T-cell (primary cell): ENCODE measurements at regions not wholly inside any gene's neighbourhood (a gene's known extent, or its start where the extent isn't known, plus 50 kb on each side); places are given as distances from the start of the nearest gene placed in this dataset.

Experiments
- ATAC-seq, 4 experiments: fragments of 200-7000 bp in 3 of 4; fragments of 150-1000 bp in 1 of 4; cut with Tn5 transposase; replicated peaks in 1 of 4; 1 replicate in 3 of 4; 2 replicates in 1 of 4; pipeline ENCODE4 v1.10.0; 2021; ENCODE audit warnings: moderate library complexity in 3 of 4, mild to moderate bottlenecking in 2 of 4, moderate number of reproducible peaks in 1 of 4
- CTCF ChIA-PET, 2 donors: fragments of 300-600 bp; sonication (Branson Sonifier 250); formaldehyde crosslinking; loops; one replicate each; lab custom pipeline; 2022; ENCODE audit warnings: antibody characterized with exemption in 2 of 2; lab: Charles Lee
- POLR2A ChIA-PET, 2 donors: fragments of 300-600 bp; sonication (Branson Sonifier 250); formaldehyde crosslinking; loops; one replicate each; lab custom pipeline; 2022; ENCODE audit warnings: antibody characterized with exemption in 2 of 2; lab: Charles Lee
- DNase-seq, 35 experiments: peaks; one replicate each; pipeline versions ENCODE4 v3.0.0 to v3.0.0-alpha.2; 2013 to 2023
- H3K27ac ChIP-seq: one replicate; pipeline ENCODE4 v1.5.1; 2013; ENCODE audit warnings: low read length
- H3K27me3 ChIP-seq, 2 experiments: replicated peaks in 1 of 2; 1 replicate in 1 of 2; 2 replicates in 1 of 2; pipeline versions ENCODE4 v1.6.1 to v1.7.0; 2013; ENCODE audit warnings: low read length in 1 of 2, mixed read lengths in 1 of 2; ENCODE audit not compliant: control insufficient read depth in 2 of 2, insufficient read depth in 2 of 2; ENCODE audit errors: extremely low read depth in 1 of 2
- H3K36me3 ChIP-seq, 2 donors: 1 replicate in 1 of 2; 2 replicates in 1 of 2; pipeline versions ENCODE4 v1.6.1 to v1.7.0; 2013; ENCODE audit warnings: low read length in 1 of 2; ENCODE audit not compliant: control insufficient read depth in 2 of 2, insufficient read depth in 1 of 2; ENCODE audit errors: extremely low read depth in 1 of 2
- H3K4me1 ChIP-seq, 2 experiments: 1 replicate in 1 of 2; 2 replicates in 1 of 2; pipeline versions ENCODE4 v1.6.1 to v1.7.0; 2013; ENCODE audit warnings: low read length in 2 of 2, mixed read lengths in 1 of 2; ENCODE audit not compliant: insufficient read depth in 2 of 2, control insufficient read depth in 1 of 2; ENCODE audit errors: extremely low read depth in 1 of 2
- H3K4me3 ChIP-seq, 2 donors: 1 replicate in 1 of 2; 2 replicates in 1 of 2; pipeline versions ENCODE4 v1.5.1 to v1.7.0; 2013; ENCODE audit warnings: mild to moderate bottlenecking in 2 of 2, low read length in 1 of 2, moderate library complexity in 1 of 2; ENCODE audit not compliant: control insufficient read depth in 1 of 2; ENCODE audit errors: extremely low read depth in 1 of 2
- H3K9me3 ChIP-seq: 2 replicates; pipeline ENCODE4 v1.7.0; 2013
- H3K27ac Mint-ChIP-seq, 2 donors: one replicate each; pipeline ENCODE4 v1.8.0; 2020 to 2021; ENCODE audit warnings: mild to moderate bottlenecking in 2 of 2, mixed read lengths in 2 of 2
- H3K27me3 Mint-ChIP-seq, 2 donors: one replicate each; pipeline ENCODE4 v1.8.0; 2021 to 2022; ENCODE audit warnings: mixed read lengths in 2 of 2
- H3K36me3 Mint-ChIP-seq: one replicate; pipeline ENCODE4 v1.8.0; 2021; ENCODE audit warnings: mixed read lengths
- H3K4me1 Mint-ChIP-seq, 3 donors: one replicate each; pipeline ENCODE4 v1.8.0; 2020 to 2022; ENCODE audit warnings: mixed read lengths in 3 of 3, mild to moderate bottlenecking in 1 of 3
- H3K4me3 Mint-ChIP-seq, 3 donors: one replicate each; pipeline ENCODE4 v1.8.0; 2020 to 2022; ENCODE audit warnings: mild to moderate bottlenecking in 3 of 3, mixed read lengths in 3 of 3, moderate library complexity in 3 of 3
- H3K9me3 Mint-ChIP-seq, 3 donors: one replicate each; pipeline ENCODE4 v1.8.0; 2020 to 2022; ENCODE audit warnings: mixed read lengths in 3 of 3
- WGBS: methylation state at CpG from one replicate; pipeline ENCODE4 v1.1.5; 2013; ENCODE audit warnings: missing lambda C conversion rate; ENCODE audit not compliant: insufficient coverage; 5-methylcytosine and 5-hydroxymethylcytosine counted together

- ATAC-seq: no peak
- POLR2A ChIA-PET: no interaction called here
- WGBS: 91% methylated on average over 7 of the region's 11 CpGs
These were observed 76.0 kb upstream of the SLCO4A1 start for GRCh38 chr20:62566266-62566665.

GRCh38 chr20:62566771-62567170, 75.5 kb upstream of the SLCO4A1 start:
- Mint-ChIP-seq H3K36me3 (no peaks in the 10 kb centered on the region), H3K9me3 (peaks cover 0 to 5% (median 0%) of the 10 kb centered on the region in 3 donors), H3K27me3 (peaks cover 12 to 32% of the 10 kb centered on the region in 2 donors), H3K4me3 (no peak overlapping the region), H3K27ac (no peak overlapping the region), H3K4me1 (peaks cover 0 to 7% (median 2%) of the 10 kb centered on the region in 3 donors)
- CTCF ChIA-PET: no interaction called here
- H3K4me3 ChIP-seq: no peak overlapping the region
- no peaks in the 10 kb centered on the region for H3K9me3 ChIP-seq
- DNase-seq (no peak), ATAC-seq (no peak)
- POLR2A ChIA-PET: no interaction called here
- H3K27me3 ChIP-seq: peaks cover 0 to 58% of the 10 kb centered on the region in 2 experiments
- no peaks in the 10 kb centered on the region for H3K4me1 ChIP-seq
- WGBS: 85% methylated on average over 18 of the region's 18 CpGs
- H3K27ac ChIP-seq: no peak overlapping the region
- H3K36me3 ChIP-seq: no peaks in the 10 kb centered on the region

More at GRCh38 chr20:62566266-62566665, 76.0 kb upstream of the SLCO4A1 start:
- Histone ChIP-seq H3K36me3 (no peaks in the 10 kb centered on the region), H3K4me1 (peaks cover 0 to 4% of the 10 kb centered on the region in 2 experiments), H3K27me3 (peaks cover 0 to 63% of the 10 kb centered on the region in 2 experiments), H3K9me3 (no peaks in the 10 kb centered on the region), H3K4me3 (no peak overlapping the region), H3K27ac (no peak overlapping the region)
- Mint-ChIP-seq H3K27me3 (peaks cover 16 to 37% of the 10 kb centered on the region in 2 donors), H3K4me3 (no peak overlapping the region), H3K36me3 (no peaks in the 10 kb centered on the region), H3K4me1 (peaks cover 1 to 11% (median 6%) of the 10 kb centered on the region in 3 donors), H3K27ac (no peak overlapping the region), H3K9me3 (peaks cover 0 to 4% (median 0%) of the 10 kb centered on the region in 3 donors)
- DNase-seq: no peak
- CTCF ChIA-PET: no interaction called here

DNA sequence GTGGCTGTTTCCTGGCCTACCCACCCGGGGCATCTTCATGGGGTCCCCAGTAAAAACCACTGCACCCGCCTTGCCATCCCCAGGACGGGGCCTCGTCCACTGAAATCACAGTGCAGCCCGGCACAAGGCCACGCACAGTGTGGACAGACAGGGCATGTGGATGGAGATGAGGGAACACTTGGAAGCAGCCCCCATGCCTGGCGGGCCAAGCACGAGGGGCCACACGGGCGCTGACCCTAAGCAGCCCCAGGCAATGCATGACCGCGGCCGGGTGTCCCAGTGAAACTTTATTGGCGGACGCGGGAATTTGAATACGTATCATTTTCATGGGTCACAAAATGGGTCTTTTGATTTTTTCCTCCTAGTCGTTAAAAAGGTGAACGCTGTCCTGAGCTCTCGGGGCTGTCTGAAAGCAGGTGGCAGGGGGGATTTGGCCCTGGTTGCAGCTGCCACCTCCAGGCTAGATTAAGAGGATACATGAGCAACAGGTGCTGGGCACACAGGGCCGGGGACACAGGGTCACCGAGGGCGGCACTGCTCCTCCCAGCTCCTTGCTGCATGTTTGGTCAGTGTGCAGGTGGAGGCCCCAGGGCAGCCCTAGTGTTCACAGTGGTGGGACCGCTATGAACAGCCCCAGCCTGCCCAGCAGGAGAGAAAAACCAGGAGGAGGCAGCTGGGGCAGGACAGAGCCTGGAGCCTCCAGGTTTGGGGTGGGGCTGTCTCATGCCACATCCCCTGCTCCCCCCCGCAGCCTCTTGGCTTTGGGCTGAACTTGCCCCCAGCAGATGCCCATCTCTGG, 74.9 kb upstream of the SLCO4A1 start:
- no peaks in the 10 kb centered on the region for H3K4me1 ChIP-seq
- CTCF ChIA-PET: no interaction called here
- DNase-seq: no peak

GRCh38 chr20:62568045-62568389, 74.3 kb upstream of the SLCO4A1 start:
- Mint-ChIP-seq H3K36me3 (no peaks in the 10 kb centered on the region), H3K4me1 (peaks cover 0 to 6% (median 5%) of the 10 kb centered on the region in 3 donors), H3K27me3 (peaks cover 12 to 29% of the 10 kb centered on the region in 2 donors), H3K4me3 (no peak overlapping the region), H3K27ac (no peak overlapping the region), H3K9me3 (peaks cover 0 to 5% (median 0%) of the 10 kb centered on the region in 3 donors)
- 85% methylated on average over 8 of the region's 8 CpGs for WGBS
- H3K36me3 ChIP-seq: no peaks in the 10 kb centered on the region
- H3K4me3 ChIP-seq: no peak overlapping the region
- ChIA-PET CTCF (no interaction called here), POLR2A (no interaction called here)
- no peaks in the 10 kb centered on the region for H3K9me3 ChIP-seq
- H3K27ac ChIP-seq: no peak overlapping the region
- H3K4me1 ChIP-seq: no peaks in the 10 kb centered on the region
- ATAC-seq (no peak), DNase-seq (no peak)
- peaks cover 0 to 50% of the 10 kb centered on the region in 2 experiments for H3K27me3 ChIP-seq

More for the DNA sequence above, 74.9 kb upstream of the SLCO4A1 start:
- Mint-ChIP-seq H3K27me3 (peaks cover 12 to 30% of the 10 kb centered on the region in 2 donors), H3K27ac (no peak overlapping the region), H3K4me1 (peaks cover 0 to 6% (median 5%) of the 10 kb centered on the region in 3 donors), H3K9me3 (peaks cover 0 to 5% (median 0%) of the 10 kb centered on the region in 3 donors), H3K36me3 (no peaks in the 10 kb centered on the region), H3K4me3 (no peak overlapping the region)
- Histone ChIP-seq H3K4me3 (no peak overlapping the region), H3K27me3 (peaks cover 0 to 52% of the 10 kb centered on the region in 2 experiments), H3K36me3 (no peaks in the 10 kb centered on the region), H3K9me3 (no peaks in the 10 kb centered on the region), H3K27ac (no peak overlapping the region)
- WGBS: 91% methylated on average over 22 of the region's 25 CpGs
- ATAC-seq: no peak
- POLR2A ChIA-PET: no interaction called here

- Mint-ChIP-seq H3K9me3 (peaks cover 0 to 5% (median 0%) of the 10 kb centered on the region in 3 donors), H3K36me3 (no peaks in the 10 kb centered on the region), H3K4me3 (no peak overlapping the region), H3K27me3 (peaks cover 21 to 34% of the 10 kb centered on the region in 2 donors), H3K4me1 (peaks cover 0 to 6% (median 5%) of the 10 kb centered on the region in 3 donors), H3K27ac (no peak overlapping the region)
- CTCF ChIA-PET: no interaction called here
- Histone ChIP-seq H3K4me1 (no peaks in the 10 kb centered on the region), H3K27me3 (peaks cover 0 to 46% of the 10 kb centered on the region in 2 experiments), H3K27ac (no peak overlapping the region), H3K9me3 (no peaks in the 10 kb centered on the region), H3K36me3 (no peaks in the 10 kb centered on the region), H3K4me3 (no peak overlapping the region)
- WGBS: 45% methylated on average over 17 of the region's 19 CpGs
- no peak for DNase-seq
- ATAC-seq: no peak
- POLR2A ChIA-PET: no interaction called here
These were observed 72.7 kb upstream of the SLCO4A1 start for GRCh38 chr20:62569615-62570014.

DNA sequence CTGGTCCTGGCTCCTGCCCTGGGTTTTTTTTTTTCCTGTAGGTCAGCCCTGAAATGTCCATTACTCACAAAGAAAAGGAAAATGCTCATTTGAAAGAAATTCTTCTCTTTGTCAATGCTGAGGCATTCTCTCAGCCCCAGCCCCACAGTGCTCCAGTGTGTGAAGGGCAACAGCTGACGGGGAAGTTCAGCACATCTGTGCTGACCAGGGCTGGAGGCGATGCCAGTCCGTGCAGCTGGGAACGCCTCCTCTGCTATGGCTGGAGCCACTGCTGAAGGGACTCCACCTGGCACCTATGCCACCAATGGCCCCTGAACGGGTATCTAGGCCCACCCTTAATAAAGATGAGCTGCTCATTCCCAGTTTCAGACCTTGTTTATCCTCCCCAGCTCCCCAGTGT, 71.9 kb upstream of the SLCO4A1 start:
- Mint-ChIP-seq H3K9me3 (peaks cover 0 to 5% (median 0%) of the 10 kb centered on the region in 3 donors), H3K4me3 (no peak overlapping the region), H3K4me1 (peaks cover 0 to 6% (median 5%) of the 10 kb centered on the region in 3 donors), H3K36me3 (no peaks in the 10 kb centered on the region), H3K27me3 (peaks cover 26 to 40% of the 10 kb centered on the region in 2 donors), H3K27ac (no peak overlapping the region)
- ChIA-PET CTCF (interaction anchor here in 1 of 2 donors (0.5 kb wide), 1 partner anchor 149 kb away, joined by 4 read pairs; no protein-coding TSS in a partner anchor), POLR2A (no interaction called here)
- ATAC-seq (no peak), DNase-seq (no peak)
- Histone ChIP-seq H3K4me3 (no peak overlapping the region), H3K9me3 (no peaks in the 10 kb centered on the region), H3K4me1 (no peaks in the 10 kb centered on the region), H3K27ac (no peak overlapping the region), H3K36me3 (no peaks in the 10 kb centered on the region), H3K27me3 (peaks cover 0 to 50% of the 10 kb centered on the region in 2 experiments)
- WGBS: 73% methylated on average over 4 of the region's 5 CpGs
